ENCODE measurements at regions not wholly inside any gene's neighbourhood (a gene's known extent, or its start where the extent isn't known, plus 50 kb on each side); places are given as distances from the start of the nearest gene placed in this dataset.

DNA sequence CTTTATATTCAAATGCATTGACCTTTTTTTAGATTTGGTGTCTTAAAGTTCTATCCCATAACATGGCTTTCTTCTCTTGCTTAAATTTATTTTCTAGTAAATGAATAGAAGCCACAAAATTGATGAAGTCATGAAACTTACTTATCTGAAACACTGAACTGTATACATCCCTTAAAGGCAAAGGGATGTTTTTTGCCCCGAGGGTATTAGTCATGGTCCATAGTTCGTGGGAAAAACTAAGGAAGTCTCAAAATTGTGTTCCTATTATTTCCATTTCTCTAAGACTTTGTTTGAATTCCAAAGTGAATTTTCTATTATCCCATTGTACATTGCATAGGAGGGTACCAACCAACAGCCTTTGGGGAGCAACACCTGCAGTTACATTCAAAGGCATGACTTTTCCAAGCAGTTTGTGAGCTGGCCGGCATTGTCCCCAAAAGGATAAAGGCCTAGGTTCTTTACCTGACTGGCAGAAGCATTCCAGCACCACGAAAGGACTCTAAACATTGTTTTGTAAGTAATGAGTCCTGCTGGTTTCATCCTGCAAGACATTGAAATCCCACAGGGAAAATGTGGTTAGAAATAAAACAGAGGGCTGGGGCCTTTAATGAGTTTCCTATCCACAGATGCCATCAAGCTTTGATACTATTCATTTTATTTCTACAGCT lies 473.5 kb downstream of the PRKD1 start:
- Histone ChIP-seq H2BK15ac (ENCODE audit: low read length) (no peak overlapping the region), H3K9ac (replicated peaks in 1 of 4; ENCODE audit: extremely low read depth in 1 of 4, low read depth in 3 of 4, low read length in 3 of 4) (no peak overlapping the region), H2AK5ac (ENCODE audit: low read depth, low read length) (no peak overlapping the region), H3K23ac (ENCODE audit: insufficient read length) (no peak overlapping the region), H2AFZ (ENCODE audit: low read length) (no peak overlapping the region), H4K8ac (ENCODE audit: extremely low read depth, insufficient read depth, low read length) (no peak overlapping the region), H3K79me2 (ENCODE audit: control insufficient read depth in 1 of 2, insufficient read depth in 2 of 2, low read length in 2 of 2) (no peaks in the 10 kb centered on the region), H4K5ac (ENCODE audit: insufficient read length, low read depth, low read length) (no peak overlapping the region), H3K27me3 (replicated peaks in 1 of 4; ENCODE audit: control insufficient read depth in 3 of 4, extremely low read depth in 1 of 4, insufficient read depth in 3 of 4, low read length in 3 of 4) (peaks cover 1 to 9% (median 7%) of the 10 kb centered on the region in 4 experiments; a peak in 4 of 7 replicates), H2BK20ac (ENCODE audit: low read length) (no peak overlapping the region), H4K91ac (replicated peaks; ENCODE audit: insufficient read length, low read length) (no peak overlapping the region), H2BK5ac (ENCODE audit: low read depth, low read length) (no peak overlapping the region), H3K4me1 (replicated peaks in 1 of 4; ENCODE audit: control insufficient read depth in 3 of 4, insufficient read depth in 4 of 4, low read length in 3 of 4) (no peaks in the 10 kb centered on the region), H3K36me3 (ENCODE audit: control insufficient read depth in 2 of 4, insufficient read depth in 4 of 4, low read length in 3 of 4) (no peaks in the 10 kb centered on the region), H3K23me2 (ENCODE audit: low read depth, low read length) (no peaks in the 10 kb centered on the region), H3K4me3 (ENCODE audit: extremely low read depth in 1 of 4, insufficient read depth in 2 of 4, low read depth in 3 of 4, low read length in 4 of 4) (no peak overlapping the region), H4K20me1 (replicated peaks in 1 of 2; ENCODE audit: control insufficient read depth in 1 of 2, insufficient read depth in 2 of 2, low read length in 2 of 2) (no peaks in the 10 kb centered on the region), H3K9me3 (ENCODE audit: insufficient read depth in 2 of 2, low read depth in 1 of 2, low read length in 1 of 2) (no peaks in the 10 kb centered on the region), H3K79me1 (ENCODE audit: low read depth, low read length) (no peaks in the 10 kb centered on the region), H2BK12ac (ENCODE audit: low read depth, low read length) (no peak overlapping the region), H3K4me2 (ENCODE audit: insufficient read depth in 1 of 2, low read depth in 2 of 2, low read length in 2 of 2) (no peak overlapping the region), H3K27ac (ENCODE audit: low read depth, low read length) (no peak overlapping the region), H3K18ac (ENCODE audit: extremely low read depth, low read length) (no peak overlapping the region), H3K14ac (ENCODE audit: insufficient read length) (no peak overlapping the region), H3K4ac (replicated peaks; ENCODE audit: insufficient read length, low read depth, low read length) (no peak overlapping the region), H2BK120ac (replicated peaks; ENCODE audit: low read depth, low read length) (no peak overlapping the region), H3K56ac (replicated peaks; ENCODE audit: insufficient read length, low read depth, low read length) (no peak overlapping the region)
- ChIA-PET CTCF (ENCODE audit: partially characterized antibody) (interaction anchor here (0.8 kb wide), 1 partner anchor 471 kb away, joined by 3 read pairs; no protein-coding TSS in a partner anchor), POLR2A (ENCODE audit: partially characterized antibody) (no interaction called here)
- 64% methylated on average over 4 of the region's 4 CpGs; no CpG with 5 or more reads in 1 of the 2 experiments for WGBS, 2 experiments (ENCODE audit: extremely low coverage in 1 of 2, insufficient coverage in 1 of 2, insufficient read length in 1 of 2, insufficient replicate concordance in 2 of 2, low coverage in 1 of 2, low lambda C conversion rate in 2 of 2, missing lambda C conversion rate in 1 of 2)
- no peak for TF ChIP-seq CHD2 (IDR thresholded peaks at IDR 0.05; ENCODE audit: low read length)
- TF ChIP-seq SAP30 (IDR thresholded peaks at IDR 0.05; ENCODE audit: insufficient read depth, insufficient replicate concordance, low read length) = no peak
- no peak for TF ChIP-seq YY1 (IDR thresholded peaks at IDR 0.05; ENCODE audit: low read depth, low read length)
- TF ChIP-seq TEAD4 (IDR thresholded peaks at IDR 0.05; ENCODE audit: low read depth, low read length) = 0 out of 2 replicates have a peak, but pooled peaks have one; percentile 66
- TF ChIP-seq NRF1 (IDR thresholded peaks at IDR 0.05; ENCODE audit: low read depth, low read length) = no peak
- no peak for TF ChIP-seq KDM4A (IDR thresholded peaks at IDR 0.05; ENCODE audit: low read depth, low read length, severe bottlenecking)
- FAIRE-seq (peak; percentile 52), DNase-seq (ENCODE audit: low read depth in 1 of 2, low spot score in 2 of 2) (no peak)
